ENCODE measurements at regions not wholly inside any gene's neighbourhood (a gene's known extent, or its start where the extent isn't known, plus 50 kb on each side); places are given as distances from the start of the nearest gene placed in this dataset.

DNA sequence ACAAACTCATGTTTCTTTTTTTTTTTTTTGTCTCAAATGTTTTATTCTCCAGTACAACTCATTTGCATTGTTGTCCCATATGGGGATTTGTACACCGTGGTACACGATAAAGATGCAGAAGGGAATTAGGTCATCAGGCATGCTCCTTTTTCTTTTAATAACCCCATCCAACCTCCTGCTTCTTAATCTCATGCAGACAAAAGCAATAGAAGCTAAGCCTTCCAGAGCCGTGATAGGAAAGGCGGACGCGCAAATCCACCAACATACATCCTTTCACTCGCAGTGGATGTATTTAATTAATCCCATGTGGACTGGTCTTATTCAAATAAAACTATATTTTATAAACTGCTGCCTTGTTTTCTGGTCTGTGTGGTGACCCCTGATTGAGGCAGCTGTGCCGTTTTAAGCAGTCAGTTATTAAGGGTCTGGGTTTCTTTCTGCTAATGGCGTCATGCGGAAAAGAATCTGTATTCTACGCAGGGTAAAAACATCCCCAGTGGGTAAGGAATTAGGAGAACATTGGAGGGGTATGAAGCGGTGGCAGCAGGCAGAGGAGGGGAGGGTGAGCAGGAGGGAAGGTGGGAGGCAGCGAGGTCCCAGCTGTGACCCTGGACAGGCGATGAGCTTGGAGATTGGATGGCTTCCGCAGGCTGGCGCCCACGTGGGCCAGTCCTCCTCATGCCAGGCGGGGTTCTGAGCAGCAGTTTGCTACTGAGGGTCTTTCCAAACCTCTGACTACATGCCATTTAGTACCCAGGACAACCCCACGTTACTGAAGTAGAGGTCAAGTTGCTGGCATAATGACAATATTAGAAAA lies 172.8 kb downstream of the LINC00237 start:
- no peak for DNase-seq (ENCODE audit: low spot score)

GRCh38 chr20:20932156-20932555 lies 174.0 kb downstream of the LINC00237 start:
- DNase-seq (ENCODE audit: low spot score): no peak

DNA sequence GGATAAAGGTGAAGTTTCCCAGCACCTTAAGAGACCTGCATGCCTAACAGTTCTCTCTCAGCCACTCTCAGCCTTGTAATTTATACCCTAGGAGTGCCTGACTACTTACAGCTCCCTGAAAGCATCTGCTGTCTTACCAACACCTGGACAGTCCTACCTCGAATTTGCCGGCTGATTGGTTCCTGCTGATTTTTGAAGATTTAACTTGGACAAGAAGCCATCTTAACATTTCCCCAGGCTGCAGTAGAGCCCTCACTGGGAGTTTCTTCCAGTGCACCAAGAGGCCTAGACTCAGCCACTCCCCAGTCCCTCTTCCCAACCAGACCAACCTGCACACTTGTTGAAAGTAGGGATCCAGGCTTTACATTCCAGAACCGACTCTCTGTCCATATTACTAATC lies 174.5 kb downstream of the LINC00237 start:
- DNase-seq (ENCODE audit: low spot score): no peak

DNA sequence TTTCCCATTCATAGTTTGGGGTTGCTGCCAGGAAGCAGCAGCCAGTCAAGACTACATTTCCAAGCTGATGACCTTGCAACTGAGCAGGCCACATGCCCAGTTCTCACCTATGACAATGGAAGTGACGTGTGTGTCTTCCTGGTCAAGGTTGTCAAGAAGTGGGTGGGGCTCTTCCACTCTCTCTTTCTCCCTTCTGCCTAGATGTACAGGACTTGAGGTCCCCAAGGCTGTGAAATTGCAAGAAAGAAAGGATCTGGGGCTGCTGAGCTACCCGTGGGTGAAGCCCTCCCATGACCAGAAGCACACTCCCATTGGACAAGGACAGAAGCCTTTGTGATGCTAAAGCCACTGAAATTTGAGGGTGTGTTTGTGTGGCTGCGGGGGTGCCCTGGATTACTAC lies 175.1 kb downstream of the LINC00237 start:
- no peak for DNase-seq (ENCODE audit: low spot score)

- DNase-seq (ENCODE audit: low spot score): no peak
Observed at GRCh38 chr20:20930500-20930899, 175.7 kb downstream of the LINC00237 start.

DNA sequence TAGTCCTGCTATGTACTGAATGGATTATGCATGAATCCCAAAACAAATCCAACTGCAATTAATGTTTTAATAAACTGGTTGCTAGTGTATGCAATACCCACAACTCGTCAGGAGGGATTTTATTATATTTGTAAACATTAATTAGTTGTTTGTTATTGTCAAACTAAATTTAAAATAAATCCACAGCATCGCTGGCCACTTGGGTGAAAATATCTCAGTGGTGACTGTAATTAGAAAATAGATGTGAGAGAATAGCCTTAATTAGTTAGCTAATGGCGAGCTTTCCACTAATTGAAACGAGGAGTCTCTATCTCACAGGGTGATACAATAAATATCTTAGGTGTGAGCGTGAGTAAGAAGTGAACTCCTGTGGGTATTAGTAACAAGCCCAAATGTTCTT lies 176.8 kb downstream of the LINC00237 start:
- no peak for DNase-seq (ENCODE audit: low spot score)

- no peak for DNase-seq (ENCODE audit: low spot score)
Observed at GRCh38 chr20:20926222-20926905, 179.8 kb downstream of the LINC00237 start.

DNA sequence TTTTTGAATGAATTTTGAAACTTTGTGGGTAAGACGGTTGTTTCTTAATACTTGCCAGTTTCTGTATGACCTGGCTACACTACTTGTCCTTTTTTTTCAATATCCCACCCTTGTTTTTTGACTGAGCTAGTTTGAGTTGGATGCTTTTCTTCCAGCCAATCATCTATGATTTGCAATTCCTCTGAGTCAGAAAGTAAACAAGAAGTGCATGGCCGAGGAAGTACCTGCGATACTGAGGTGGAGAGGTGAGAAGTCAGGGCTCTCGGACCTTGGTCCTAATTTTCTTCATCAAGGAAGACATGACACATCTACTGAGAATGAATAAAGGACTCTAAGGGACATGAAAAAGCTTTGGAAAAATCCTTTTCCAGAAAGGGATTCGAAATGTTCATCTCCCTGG lies 185.7 kb downstream of the LINC00237 start:
- DNase-seq (ENCODE audit: low spot score): no peak

DNA sequence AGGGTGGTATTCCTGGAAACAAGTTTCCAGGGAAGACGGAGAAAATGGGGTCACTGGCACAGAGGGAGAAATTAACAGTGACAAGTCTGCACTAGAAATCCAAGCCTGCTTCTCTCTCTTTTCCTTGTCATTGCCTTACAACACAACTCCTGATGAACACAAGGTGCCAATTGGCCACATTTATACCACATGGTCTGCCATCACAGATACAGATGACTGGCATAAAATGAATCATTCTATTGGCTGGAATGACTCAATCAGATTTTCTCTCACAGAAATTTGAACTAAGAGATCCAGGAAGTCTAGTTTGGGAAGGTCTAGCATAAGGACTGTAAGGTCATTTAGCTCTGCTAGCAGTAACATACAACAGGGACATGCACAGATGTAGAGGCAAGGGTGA lies 190.3 kb downstream of the LINC00237 start:
- no peak for DNase-seq (ENCODE audit: low spot score)

GRCh38 chr20:20904501-20904831 lies 192.0 kb upstream of the RALGAPA2 start:
- DNase-seq (ENCODE audit: low spot score): no peak

DNA sequence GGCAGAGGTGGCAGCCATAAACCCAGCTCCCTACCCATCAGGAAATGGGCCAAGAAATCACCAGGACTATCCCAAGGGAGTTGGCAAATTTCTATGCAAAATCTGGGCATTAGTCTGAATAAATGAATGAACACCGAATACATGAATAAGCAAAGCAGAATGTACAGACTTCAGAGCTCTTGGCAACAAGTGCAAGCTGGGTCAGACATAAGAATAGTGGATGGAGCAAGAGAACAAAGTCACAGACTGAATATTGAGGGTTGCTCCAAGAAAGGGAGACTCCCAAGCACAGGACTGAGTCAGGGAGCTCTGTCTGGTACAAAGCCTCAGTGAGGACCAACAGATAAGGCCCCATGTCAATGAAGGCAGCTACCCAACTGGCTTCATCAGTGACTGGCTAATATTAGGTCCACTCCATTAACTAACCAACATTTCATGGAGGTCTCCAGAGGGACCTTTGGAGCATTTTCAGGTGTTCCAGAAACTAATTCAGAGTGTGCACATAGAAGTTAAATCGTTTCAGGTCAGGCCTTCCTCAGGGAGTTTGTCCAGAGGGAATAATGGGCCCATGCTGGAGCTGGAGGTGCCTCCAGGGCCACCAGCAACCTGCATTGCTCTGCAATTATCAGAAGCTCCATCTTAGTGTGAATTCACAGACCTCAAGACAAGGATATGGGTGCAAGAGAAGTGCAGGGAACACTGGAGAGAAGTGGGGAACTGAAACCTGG lies 191.5 kb upstream of the RALGAPA2 start:
- no peak for DNase-seq (ENCODE audit: low spot score)

DNA sequence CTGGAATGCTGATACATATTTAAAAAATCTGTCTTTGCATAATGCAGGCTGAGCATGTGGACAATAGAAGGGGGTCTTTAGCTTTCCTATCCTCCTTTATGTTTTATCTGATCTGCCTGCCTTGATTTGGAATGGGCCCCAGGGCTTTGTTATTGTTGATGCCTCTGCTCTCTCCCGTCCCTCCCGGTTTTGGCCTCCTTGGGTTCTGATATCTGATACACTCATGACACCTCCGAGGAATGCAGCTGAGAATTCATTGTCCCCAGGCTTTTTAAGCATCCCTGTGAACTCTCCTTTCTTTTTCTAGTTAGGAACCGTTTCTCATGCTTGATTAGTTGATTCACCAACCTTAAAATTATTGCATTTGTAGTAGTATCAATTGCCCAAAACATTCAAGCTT lies 185.5 kb upstream of the RALGAPA2 start:
- DNase-seq (ENCODE audit: low spot score): no peak

DNA sequence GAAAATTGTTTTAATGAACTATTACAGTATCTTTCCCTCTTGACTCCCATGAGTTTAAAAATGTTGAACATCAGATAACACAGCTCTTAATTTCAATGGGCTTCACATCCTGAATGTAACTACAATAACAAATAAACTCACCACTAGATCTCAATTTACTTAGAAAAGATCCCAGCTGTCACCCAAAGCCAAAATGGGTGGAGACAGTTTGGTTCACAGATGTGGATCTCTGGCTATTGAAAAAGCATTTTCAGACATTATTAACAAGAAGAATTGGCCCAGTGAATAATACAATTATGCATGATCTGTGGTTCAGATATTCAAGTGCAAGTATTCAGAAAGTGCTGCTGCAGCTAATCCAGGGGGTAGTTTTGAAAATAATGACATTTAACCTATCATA lies 184.7 kb upstream of the RALGAPA2 start:
- no peak for DNase-seq (ENCODE audit: low spot score)

GRCh38 chr20:20896606-20897005 lies 184.2 kb upstream of the RALGAPA2 start:
- DNase-seq (ENCODE audit: low spot score): no peak

DNA sequence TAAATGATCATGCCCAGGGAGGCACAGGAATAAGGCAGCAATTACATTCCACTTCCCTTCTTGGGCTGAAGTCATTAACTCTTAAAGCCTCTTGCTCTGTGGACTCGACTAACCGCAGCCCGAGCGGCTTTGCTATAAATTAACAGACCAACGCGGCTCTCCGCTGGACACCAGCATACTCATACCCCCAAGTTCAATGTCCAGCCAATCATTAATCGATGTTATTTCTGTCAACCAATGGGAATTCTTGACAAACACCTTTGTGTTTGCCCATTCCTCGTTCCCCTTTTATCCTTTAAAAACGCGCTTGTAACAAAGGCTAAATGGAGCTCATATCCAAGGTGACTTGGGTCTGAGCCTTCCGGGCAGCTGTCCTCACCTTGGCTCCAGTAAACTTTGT lies 183.1 kb upstream of the RALGAPA2 start:
- DNase-seq (ENCODE audit: low spot score): no peak

- no peak for DNase-seq (ENCODE audit: low spot score)
Observed at GRCh38 chr20:20894753-20895152, 182.3 kb upstream of the RALGAPA2 start.

GRCh38 chr20:20894280-20894679 lies 181.8 kb upstream of the RALGAPA2 start:
- DNase-seq (ENCODE audit: low spot score): no peak

DNA sequence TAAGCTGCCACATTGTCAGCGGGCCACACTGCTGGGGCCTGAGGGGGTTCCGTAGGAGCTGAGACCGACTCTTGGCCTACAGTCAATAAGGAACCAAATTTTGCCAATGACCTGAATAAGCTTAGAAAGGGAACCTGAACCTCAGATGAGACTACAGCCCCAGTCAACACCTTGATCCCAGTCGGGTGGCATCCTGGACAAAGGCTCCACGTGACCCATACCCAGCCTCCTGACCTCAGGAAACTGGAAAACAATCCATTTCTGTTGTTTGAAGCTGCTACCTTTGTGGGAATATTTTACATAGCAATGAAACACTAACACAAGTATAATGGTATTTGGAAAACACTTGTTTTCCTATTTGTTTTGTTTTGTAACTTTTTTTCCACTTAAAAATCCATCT lies 179.9 kb upstream of the RALGAPA2 start:
- DNase-seq (ENCODE audit: low spot score): no peak

GRCh38 chr20:20890751-20891150 lies 178.3 kb upstream of the RALGAPA2 start:
- DNase-seq (ENCODE audit: low spot score): no peak

GRCh38 chr20:20888936-20889335 lies 176.5 kb upstream of the RALGAPA2 start:
- no peak for DNase-seq (ENCODE audit: low spot score)

- no peak for DNase-seq (ENCODE audit: low spot score)
Observed at GRCh38 chr20:20888266-20888656, 175.8 kb upstream of the RALGAPA2 start.

DNA sequence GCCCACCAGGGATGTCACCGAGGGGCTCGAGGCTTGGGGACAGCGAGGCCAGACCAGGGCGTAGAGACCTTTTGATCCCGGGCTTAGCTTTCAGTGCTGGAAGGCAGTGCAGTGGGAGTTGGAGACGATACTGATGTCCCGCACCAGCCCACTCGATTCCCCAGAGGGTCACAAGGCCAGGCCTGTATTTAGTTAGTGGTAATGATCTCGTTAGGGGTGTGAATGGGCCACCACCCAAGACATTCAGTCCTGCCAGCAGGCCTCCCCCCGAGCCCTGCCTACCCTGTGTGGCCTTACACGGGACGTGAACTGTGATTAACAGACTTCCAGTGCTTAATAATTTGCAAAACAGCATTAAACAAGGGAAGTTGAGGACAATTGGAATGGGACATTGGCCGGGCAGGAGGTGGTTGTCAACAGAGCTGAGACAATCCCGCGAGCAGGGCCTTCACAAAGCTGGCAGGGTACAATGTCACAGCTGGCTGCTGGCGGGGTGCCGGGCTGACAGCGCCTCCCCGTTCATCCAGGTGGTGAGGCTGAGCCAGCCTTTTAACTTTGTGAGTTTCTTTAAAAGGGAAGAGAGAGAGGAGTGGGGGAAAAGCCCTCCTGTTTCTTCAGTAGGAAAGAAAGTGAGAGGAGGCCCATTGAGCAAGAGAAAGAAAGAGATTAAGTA lies 175.3 kb upstream of the RALGAPA2 start:
- DNase-seq (ENCODE audit: low spot score): no peak

Measured in ureter (tissue), 1 donor.